ENCODE measurements at regions not wholly inside any gene's neighbourhood (a gene's known extent, or its start where the extent isn't known, plus 50 kb on each side); places are given as distances from the start of the nearest gene placed in this dataset.

DNA sequence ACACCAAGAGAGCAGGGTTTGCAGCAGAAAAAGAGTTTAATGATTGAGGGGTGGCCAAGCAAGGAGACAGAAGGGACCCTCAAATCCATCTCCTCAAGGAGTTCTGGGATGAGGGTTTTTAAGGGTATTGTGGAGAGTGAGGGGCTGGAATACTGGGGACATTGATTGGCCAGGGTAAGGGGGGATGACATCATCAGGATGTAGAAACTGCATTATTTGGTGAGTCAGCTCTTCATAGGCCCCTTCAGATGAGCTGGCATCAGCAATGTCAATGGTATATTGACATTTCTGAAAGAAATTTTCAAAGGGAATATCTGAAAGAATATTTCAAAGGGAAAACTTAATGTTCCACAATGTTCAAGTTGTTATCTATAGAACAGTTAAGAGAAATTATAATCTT lies 168.1 kb upstream of the SNX7 start:
- TF ChIP-seq POLR2A (IDR thresholded peaks at IDR 0.05; ENCODE audit: low read length), result no peak
- TF ChIP-seq, protein P1, sequence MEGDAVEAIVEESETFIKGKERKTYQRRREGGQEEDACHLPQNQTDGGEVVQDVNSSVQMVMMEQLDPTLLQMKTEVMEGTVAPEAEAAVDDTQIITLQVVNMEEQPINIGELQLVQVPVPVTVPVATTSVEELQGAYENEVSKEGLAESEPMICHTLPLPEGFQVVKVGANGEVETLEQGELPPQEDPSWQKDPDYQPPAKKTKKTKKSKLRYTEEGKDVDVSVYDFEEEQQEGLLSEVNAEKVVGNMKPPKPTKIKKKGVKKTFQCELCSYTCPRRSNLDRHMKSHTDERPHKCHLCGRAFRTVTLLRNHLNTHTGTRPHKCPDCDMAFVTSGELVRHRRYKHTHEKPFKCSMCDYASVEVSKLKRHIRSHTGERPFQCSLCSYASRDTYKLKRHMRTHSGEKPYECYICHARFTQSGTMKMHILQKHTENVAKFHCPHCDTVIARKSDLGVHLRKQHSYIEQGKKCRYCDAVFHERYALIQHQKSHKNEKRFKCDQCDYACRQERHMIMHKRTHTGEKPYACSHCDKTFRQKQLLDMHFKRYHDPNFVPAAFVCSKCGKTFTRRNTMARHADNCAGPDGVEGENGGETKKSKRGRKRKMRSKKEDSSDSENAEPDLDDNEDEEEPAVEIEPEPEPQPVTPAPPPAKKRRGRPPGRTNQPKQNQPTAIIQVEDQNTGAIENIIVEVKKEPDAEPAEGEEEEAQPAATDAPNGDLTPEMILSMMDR (IDR thresholded peaks at IDR 0.05), result no peak
- TF ChIP-seq GATA3 (IDR thresholded peaks at IDR 0.05; ENCODE audit: borderline replicate concordance), result no peak
- TF ChIP-seq, protein P2, sequence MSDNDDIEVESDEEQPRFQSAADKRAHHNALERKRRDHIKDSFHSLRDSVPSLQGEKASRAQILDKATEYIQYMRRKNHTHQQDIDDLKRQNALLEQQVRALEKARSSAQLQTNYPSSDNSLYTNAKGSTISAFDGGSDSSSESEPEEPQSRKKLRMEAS (IDR thresholded peaks at IDR 0.05), result no peak
- TF ChIP-seq RCOR1 (IDR thresholded peaks at IDR 0.05; ENCODE audit: low read depth, low read length), result no peak
- no peak for TF ChIP-seq BHLHE40 (IDR thresholded peaks at IDR 0.05; ENCODE audit: low read depth, low read length)
- TF ChIP-seq CHD2 (IDR thresholded peaks at IDR 0.05; ENCODE audit: low read length, partially characterized antibody), result no peak
